Colonic mucosa (tissue), 4 donors: ENCODE measurements at regions not wholly inside any gene's neighbourhood (a gene's known extent, or its start where the extent isn't known, plus 50 kb on each side); places are given as distances from the start of the nearest gene placed in this dataset.

Source experiments
- DNase-seq: peaks from one replicate; pipeline ENCODE4 v3.0.0-alpha.2; 2020
- H3K27ac ChIP-seq: fragments of 200-600 bp; one replicate; pipeline ENCODE4 v1.8.0; 2021
- H3K27me3 ChIP-seq: fragments of 200-600 bp; one replicate; pipeline ENCODE4 v1.8.0; 2021
- H3K36me3 ChIP-seq: fragments of 200-600 bp; one replicate; pipeline ENCODE4 v1.8.0; 2021
- H3K4me1 ChIP-seq: fragments of 200-600 bp; one replicate; pipeline ENCODE4 v1.8.0; 2021; ENCODE audit warnings: mild to moderate bottlenecking
- H3K4me3 ChIP-seq: fragments of 200-600 bp; one replicate; pipeline ENCODE4 v1.8.0; 2021
- H3K9ac ChIP-seq, 2 donors: one replicate each; pipeline ENCODE4 v1.7.0; 2013; ENCODE audit warnings: control low read depth in 2 of 2, low read depth in 2 of 2, low read length in 2 of 2
- H3K9me3 ChIP-seq: fragments of 200-600 bp; one replicate; pipeline ENCODE4 v1.8.0; 2021
- intact Hi-C: fragments of 100-400 bp; cut with DNase I; formaldehyde crosslinking; loops from one replicate; pipeline ENCODE4 v1.14.1; 2022
- TF ChIP-seq, protein P1 (sequence below): fragments of 200-600 bp; IDR thresholded peaks from one replicate; pipeline ENCODE4 v1.8.0; 2022; ENCODE audit warnings: antibody characterized with exemption, mild to moderate bottlenecking
- donor health status: healthy.
- donor health status: DM: no; HTN: no; CAD: no.
- donor health status: DM: no; HTN: no; CAD: no.

DNA sequence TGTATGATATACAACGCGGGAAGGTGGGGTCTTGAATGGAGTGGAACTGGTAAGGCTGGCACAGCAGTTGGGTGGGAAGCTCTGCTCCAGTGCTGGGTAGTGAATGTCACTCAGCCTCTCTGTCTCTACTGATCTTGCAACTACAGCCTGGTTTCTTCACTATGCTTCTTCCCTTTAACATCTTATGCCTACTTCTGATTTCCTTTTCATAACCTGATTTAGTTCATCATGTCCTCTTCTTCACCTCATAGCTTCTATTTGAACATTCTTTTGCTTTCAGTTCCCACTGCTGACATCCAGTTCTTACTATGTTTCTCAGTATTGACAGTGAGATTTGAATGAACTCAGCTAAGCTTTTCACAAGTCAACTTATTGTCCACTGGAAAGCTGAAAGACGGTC lies 286.2 kb downstream of the ARL6IP6 start:
- Histone ChIP-seq H3K36me3 (no peaks in the 10 kb centered on the region), H3K27ac (no peak overlapping the region), H3K4me3 (no peak overlapping the region), H3K27me3 (no peaks in the 10 kb centered on the region), H3K4me1 (no peaks in the 10 kb centered on the region), H3K9ac (no peak overlapping the region), H3K9me3 (no peaks in the 10 kb centered on the region)
- no peak for DNase-seq
- TF ChIP-seq, protein P1, sequence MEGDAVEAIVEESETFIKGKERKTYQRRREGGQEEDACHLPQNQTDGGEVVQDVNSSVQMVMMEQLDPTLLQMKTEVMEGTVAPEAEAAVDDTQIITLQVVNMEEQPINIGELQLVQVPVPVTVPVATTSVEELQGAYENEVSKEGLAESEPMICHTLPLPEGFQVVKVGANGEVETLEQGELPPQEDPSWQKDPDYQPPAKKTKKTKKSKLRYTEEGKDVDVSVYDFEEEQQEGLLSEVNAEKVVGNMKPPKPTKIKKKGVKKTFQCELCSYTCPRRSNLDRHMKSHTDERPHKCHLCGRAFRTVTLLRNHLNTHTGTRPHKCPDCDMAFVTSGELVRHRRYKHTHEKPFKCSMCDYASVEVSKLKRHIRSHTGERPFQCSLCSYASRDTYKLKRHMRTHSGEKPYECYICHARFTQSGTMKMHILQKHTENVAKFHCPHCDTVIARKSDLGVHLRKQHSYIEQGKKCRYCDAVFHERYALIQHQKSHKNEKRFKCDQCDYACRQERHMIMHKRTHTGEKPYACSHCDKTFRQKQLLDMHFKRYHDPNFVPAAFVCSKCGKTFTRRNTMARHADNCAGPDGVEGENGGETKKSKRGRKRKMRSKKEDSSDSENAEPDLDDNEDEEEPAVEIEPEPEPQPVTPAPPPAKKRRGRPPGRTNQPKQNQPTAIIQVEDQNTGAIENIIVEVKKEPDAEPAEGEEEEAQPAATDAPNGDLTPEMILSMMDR, result no peak
- intact Hi-C loops, result no loop called here

DNA sequence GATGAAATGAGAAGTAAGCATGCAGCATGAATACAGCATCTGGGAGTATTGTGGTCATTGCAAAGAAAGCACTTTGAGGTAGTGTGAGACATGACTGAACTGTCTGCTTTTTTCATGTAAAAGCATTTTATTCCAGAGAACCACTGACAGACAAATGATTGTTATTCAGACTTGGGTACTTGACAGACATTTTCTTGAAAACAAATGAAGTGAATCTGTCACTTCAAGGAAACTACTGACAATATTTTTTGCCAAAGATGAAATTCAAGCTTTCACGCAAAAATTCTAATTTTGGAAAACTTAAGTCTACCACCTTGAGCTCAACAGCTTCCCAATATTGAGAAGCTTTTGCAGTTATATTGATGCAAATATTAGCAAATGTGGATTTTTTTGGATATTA lies 255.7 kb downstream of the ARL6IP6 start:
- DNase-seq, result no peak
- Histone ChIP-seq H3K4me3 (no peak overlapping the region), H3K27ac (no peak overlapping the region), H3K36me3 (no peaks in the 10 kb centered on the region), H3K4me1 (no peaks in the 10 kb centered on the region), H3K27me3 (no peaks in the 10 kb centered on the region), H3K9ac (no peak overlapping the region), H3K9me3 (no peaks in the 10 kb centered on the region)
- intact Hi-C loops, result no loop called here
- TF ChIP-seq, protein P1, result no peak

DNA sequence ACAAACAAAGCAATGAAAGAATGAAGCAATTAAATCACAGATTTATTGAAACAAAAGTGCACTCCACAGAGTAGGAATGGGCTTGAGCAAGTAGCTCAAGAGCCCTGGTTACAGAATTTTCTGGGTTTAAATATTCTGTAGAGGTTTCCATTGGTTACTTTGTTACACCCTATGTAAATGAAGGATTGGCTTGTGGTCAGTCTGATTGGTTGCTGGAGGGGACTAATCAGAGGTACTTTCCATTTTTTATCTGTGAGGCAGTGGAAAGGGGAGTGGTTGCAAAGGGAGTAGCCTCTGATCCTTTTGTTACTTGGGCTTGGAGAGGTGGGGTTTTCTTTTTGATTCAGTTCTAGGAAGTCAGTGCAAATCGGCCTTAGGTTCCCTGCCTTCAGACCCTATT lies 253.3 kb downstream of the ARL6IP6 start:
- no peaks in the 10 kb centered on the region for H3K36me3 ChIP-seq
- H3K9ac ChIP-seq, result no peak overlapping the region
- intact Hi-C loops, result no loop called here
- H3K4me1 ChIP-seq, result no peaks in the 10 kb centered on the region
- no peak for DNase-seq
- H3K9me3 ChIP-seq, result no peaks in the 10 kb centered on the region
- H3K27me3 ChIP-seq, result no peaks in the 10 kb centered on the region
- TF ChIP-seq, protein P1, result no peak
- no peak overlapping the region for H3K4me3 ChIP-seq
- no peak overlapping the region for H3K27ac ChIP-seq

GRCh38 chr2:152962446-152962845 lies 244.0 kb downstream of the ARL6IP6 start:
- no peak overlapping the region for H3K9ac ChIP-seq

DNA sequence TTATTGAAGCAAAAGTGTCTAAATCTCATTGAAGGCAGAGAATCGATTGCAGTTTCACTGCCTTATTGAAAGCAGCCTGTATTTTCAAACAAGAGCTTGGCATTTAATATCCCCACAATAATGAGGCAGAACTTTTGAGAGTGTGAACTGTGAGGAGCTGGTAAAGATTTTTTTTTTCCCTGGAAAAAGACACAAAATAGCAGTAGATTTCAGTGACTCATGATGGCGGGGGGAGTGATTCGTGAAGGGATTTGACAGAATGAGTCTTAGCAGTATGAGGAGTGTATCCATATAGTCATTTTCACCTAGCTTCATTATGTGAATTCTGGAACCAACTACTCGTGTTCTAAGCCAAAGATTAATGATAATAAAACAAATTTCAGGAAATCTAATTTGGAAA lies 242.9 kb downstream of the ARL6IP6 start:
- Histone ChIP-seq H3K9me3 (no peaks in the 10 kb centered on the region), H3K27me3 (no peaks in the 10 kb centered on the region), H3K4me3 (no peak overlapping the region), H3K4me1 (no peaks in the 10 kb centered on the region), H3K9ac (no peak overlapping the region), H3K27ac (no peak overlapping the region), H3K36me3 (no peaks in the 10 kb centered on the region)
- no peak for DNase-seq
- intact Hi-C loops, result no loop called here
- TF ChIP-seq, protein P1, result no peak

More at GRCh38 chr2:152962446-152962845, 244.0 kb downstream of the ARL6IP6 start:
- Histone ChIP-seq H3K9me3 (no peaks in the 10 kb centered on the region), H3K36me3 (no peaks in the 10 kb centered on the region), H3K27ac (no peak overlapping the region), H3K4me1 (no peaks in the 10 kb centered on the region), H3K4me3 (no peak overlapping the region), H3K27me3 (no peaks in the 10 kb centered on the region)
- intact Hi-C loops, result no loop called here
- TF ChIP-seq, protein P1, result no peak
- no peak for DNase-seq

- Histone ChIP-seq H3K27ac (no peak overlapping the region), H3K36me3 (no peaks in the 10 kb centered on the region), H3K4me3 (no peak overlapping the region), H3K9me3 (no peaks in the 10 kb centered on the region), H3K4me1 (no peaks in the 10 kb centered on the region), H3K27me3 (no peaks in the 10 kb centered on the region), H3K9ac (no peak overlapping the region)
- intact Hi-C loops, result no loop called here
- DNase-seq, result no peak
- TF ChIP-seq, protein P1, result no peak
Observed at GRCh38 chr2:152950126-152950525, 231.7 kb downstream of the ARL6IP6 start.
